ENCODE measurements at regions not wholly inside any gene's neighbourhood (a gene's known extent, or its start where the extent isn't known, plus 50 kb on each side); places are given as distances from the start of the nearest gene placed in this dataset.

DNA sequence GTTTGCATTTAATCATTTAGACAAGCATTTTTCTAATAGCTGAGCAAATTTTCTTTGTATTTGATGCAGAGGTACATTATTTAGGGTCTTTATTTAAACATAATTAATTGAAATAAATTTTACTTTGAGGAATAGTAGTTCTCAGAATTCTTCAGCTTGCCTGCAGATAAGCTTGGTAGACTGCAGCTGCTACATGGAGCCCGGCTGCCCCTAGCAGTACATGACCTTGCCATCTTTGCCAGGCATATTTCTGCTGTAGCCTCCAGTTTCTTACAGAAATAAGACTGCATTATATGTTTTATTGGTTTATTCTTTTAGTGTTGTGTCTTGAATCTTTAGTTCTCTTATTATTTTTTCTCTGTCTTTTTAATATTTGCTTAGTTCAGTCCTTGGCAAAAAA lies 396.8 kb downstream of the QKI start (continued):
- TF ChIP-seq, protein P1, sequence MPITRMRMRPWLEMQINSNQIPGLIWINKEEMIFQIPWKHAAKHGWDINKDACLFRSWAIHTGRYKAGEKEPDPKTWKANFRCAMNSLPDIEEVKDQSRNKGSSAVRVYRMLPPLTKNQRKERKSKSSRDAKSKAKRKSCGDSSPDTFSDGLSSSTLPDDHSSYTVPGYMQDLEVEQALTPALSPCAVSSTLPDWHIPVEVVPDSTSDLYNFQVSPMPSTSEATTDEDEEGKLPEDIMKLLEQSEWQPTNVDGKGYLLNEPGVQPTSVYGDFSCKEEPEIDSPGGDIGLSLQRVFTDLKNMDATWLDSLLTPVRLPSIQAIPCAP (CRISPR knock-in tag; IDR thresholded peaks at IDR 0.05; ENCODE audit: borderline replicate concordance): no peak
- TF ChIP-seq MYC (IDR thresholded peaks at IDR 0.05; ENCODE audit: low read depth, low read length) (no peak), MYC (CRISPR knock-in tag; IDR thresholded peaks at IDR 0.05; ENCODE audit: borderline replicate concordance, low read depth) (no peak), TRIM24 (IDR thresholded peaks at IDR 0.05) (no peak)

DNA sequence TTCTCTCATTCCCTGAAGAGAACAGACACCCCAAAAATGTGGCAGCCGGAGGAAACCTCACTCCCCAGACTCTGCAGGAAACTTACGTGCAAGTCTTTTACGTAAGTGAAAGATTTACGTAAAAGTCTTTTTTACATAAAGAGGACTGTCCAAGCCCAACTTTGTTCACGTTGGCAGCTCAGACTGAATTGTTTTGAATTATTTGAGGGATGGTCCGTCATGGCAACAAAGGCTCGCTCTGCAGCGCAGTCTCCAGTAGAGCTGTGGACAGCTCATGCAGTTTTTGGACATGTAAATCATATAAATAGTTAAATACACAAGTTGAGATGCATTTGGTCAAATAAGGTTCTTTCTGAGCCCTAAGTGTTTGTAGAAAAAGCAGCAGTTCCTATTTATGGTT lies 394.8 kb downstream of the QKI start:
- no peaks in the 10 kb centered on the region for H3K9me3 ChIP-seq (replicated peaks; ENCODE audit: control insufficient read depth, insufficient read depth, low read depth, low read length)
- H2AFZ ChIP-seq (ENCODE audit: low read depth, low read length): peak overlapping the region; percentile 80
- no peak for ATAC-seq
- FAIRE-seq: no peak
- H3K79me2 ChIP-seq (ENCODE audit: control insufficient read depth, insufficient read depth, low read length): no peaks in the 10 kb centered on the region
- TF ChIP-seq, protein P2, sequence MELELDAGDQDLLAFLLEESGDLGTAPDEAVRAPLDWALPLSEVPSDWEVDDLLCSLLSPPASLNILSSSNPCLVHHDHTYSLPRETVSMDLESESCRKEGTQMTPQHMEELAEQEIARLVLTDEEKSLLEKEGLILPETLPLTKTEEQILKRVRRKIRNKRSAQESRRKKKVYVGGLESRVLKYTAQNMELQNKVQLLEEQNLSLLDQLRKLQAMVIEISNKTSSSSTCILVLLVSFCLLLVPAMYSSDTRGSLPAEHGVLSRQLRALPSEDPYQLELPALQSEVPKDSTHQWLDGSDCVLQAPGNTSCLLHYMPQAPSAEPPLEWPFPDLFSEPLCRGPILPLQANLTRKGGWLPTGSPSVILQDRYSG (tag; conservative IDR thresholded peaks at IDR 0.05; ENCODE audit: low read depth): no peak
- TF ChIP-seq RFX1 (IDR thresholded peaks at IDR 0.05) (0 out of 2 replicates have a peak, but pooled peaks have one; percentile 5), ZZZ3 (IDR thresholded peaks at IDR 0.05) (no peak), MEIS2 (IDR thresholded peaks at IDR 0.05; ENCODE audit: partially characterized antibody) (no peak), HNRNPLL (IDR thresholded peaks at IDR 0.05; ENCODE audit: low read depth, low read length, poor library complexity, severe bottlenecking) (peak; percentile 28)
- in situ Hi-C loops (cut with MboI): no loop called here
- H3K36me3 ChIP-seq (ENCODE audit: control insufficient read depth, insufficient read depth, low read length): no peaks in the 10 kb centered on the region
- 39% methylated on average over 8 of the region's 8 CpGs for WGBS (ENCODE audit: insufficient coverage, low coverage, missing lambda C conversion rate)
- H4K20me1 ChIP-seq (replicated peaks; ENCODE audit: control insufficient read depth, insufficient read depth, low read length): no peaks in the 10 kb centered on the region
- H3K9ac ChIP-seq (ENCODE audit: insufficient read depth in 1 of 2, low read depth in 2 of 2, low read length in 2 of 2): no peak overlapping the region
- peaks cover 3 to 4% of the 10 kb centered on the region in 2 experiments; a peak in 3 of 5 replicates for H3K4me1 ChIP-seq (replicated peaks in 1 of 2; ENCODE audit: control insufficient read depth in 2 of 2, insufficient read depth in 2 of 2, low read length in 2 of 2)
- H3K4me2 ChIP-seq (ENCODE audit: insufficient read depth, low read length): no peak overlapping the region; the same call in 1 of the 2 replicates
- DNase-seq (ENCODE audit: extremely low read depth in 1 of 4, low spot score in 3 of 4): no peak
- H3K27me3 ChIP-seq (ENCODE audit: control insufficient read depth in 2 of 2, insufficient read depth in 2 of 2, low read length in 2 of 2): peaks cover 0 to 4% of the 10 kb centered on the region in 2 experiments; a peak in 1 of 5 replicates
- no TSS peak for BruUV-seq (replicated peaks)
- H3K27ac ChIP-seq (ENCODE audit: extremely low read depth, low read depth, low read length): no peak overlapping the region
- ChIA-PET POLR2A (interaction anchor here (0.9 kb wide), 1 partner anchor 14 kb away, joined by 3 read pairs; no protein-coding TSS in a partner anchor), CTCF (ENCODE audit: low intra/inter-chr PET ratio) (no interaction called here)
- intact Hi-C loops (cut with micrococcal nuclease): no loop called here
- no peaks in the 10 kb centered on the region for H3K9me1 ChIP-seq (ENCODE audit: control insufficient read depth, insufficient read depth, low read length)
- no peak overlapping the region for H3K4me3 ChIP-seq

Data from K562 (cell line).